ENCODE measurements at regions not wholly inside any gene's neighbourhood (a gene's known extent, or its start where the extent isn't known, plus 50 kb on each side); places are given as distances from the start of the nearest gene placed in this dataset.

DNA sequence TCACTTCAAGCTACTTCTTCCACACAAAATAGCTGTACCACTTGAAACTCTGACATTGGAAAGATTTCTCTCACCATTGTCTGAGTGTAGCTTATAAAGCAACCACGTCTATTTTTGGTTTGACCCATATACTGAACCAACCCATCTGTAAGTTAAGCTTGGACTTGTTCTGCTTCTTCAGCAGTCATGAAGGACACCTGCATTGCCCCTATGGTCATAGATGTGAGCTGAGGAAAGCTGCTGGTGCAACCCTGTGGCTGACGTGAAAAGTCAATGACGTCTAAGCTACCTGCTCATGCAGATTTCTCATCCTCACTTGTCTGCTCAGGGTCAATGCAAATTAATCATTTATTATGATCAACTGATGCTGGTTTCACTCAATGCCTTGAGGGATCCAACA is 417.4 kb downstream of the CETN3 start:
- DNase-seq (ENCODE audit: low spot score): no peak

DNA sequence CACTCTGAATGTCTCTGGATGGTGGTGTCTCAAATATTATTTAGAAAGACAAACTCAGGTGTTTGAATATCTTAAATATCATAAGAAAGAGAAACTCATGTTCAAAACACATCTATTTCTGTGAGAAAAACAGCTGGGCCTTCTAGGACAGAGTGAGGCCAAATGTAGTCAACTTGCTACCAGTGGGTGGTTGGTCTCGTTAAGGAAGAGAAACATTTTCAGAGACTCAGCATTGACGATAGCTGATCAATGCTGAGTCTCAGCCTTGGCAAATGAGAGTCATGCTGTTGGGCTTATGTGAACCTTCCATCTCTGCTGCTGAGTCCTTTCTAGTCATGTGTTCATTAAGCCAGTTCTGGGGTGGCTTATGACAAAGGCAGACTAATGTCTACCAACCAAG is 418.0 kb downstream of the CETN3 start:
- no peak for DNase-seq (ENCODE audit: low spot score)

DNA sequence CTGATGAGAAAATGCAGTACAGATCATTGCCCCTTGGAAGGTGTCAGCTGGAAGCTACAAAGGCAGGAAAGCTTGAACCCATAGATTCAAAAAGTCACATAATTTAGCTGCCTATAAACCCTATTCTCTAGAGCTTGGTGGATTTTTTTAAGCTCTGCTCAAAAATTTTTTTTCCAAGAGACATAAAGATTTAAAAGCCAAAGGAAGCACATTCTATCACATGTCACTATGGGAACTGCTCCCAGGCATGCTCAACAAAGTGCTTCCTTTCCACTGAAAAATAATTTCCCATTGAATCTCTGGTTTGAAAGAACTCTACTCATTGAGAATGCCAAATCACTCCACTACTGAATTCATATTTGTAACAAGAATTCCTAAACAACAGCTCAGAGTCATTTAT is 419.8 kb downstream of the CETN3 start:
- DNase-seq (ENCODE audit: low spot score): no peak

DNA sequence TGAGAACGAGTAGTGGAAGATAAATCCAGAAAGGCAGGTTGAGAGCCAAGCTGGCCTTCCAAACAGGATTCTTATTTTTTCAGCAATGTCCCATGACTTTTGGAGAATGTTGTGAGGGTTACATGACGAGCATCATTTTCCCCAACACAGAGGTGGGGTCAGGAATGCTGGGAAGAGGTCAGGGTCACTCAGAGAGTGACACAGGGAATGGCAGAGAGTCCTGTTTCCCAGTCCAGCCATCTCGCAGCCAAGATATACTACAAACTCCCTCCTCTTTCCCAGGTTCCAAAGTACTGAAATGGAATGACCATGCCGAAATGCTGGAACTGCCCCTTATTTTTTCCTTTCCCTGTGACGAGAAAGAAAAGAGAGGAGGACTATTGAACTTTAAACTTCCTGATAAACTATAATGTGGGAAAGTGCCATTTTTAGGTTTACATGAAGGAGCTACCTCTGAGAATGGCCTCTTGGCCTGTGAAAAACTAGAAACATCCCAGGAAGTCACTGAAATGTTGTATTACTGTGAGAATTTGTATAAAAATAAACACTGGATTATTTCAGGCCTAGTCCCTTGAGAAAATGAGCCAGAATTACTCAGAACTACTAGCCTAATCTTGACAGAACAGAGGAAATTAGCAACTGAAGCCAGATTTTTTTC is 420.4 kb downstream of the CETN3 start:
- DNase-seq (ENCODE audit: low spot score): no peak

DNA sequence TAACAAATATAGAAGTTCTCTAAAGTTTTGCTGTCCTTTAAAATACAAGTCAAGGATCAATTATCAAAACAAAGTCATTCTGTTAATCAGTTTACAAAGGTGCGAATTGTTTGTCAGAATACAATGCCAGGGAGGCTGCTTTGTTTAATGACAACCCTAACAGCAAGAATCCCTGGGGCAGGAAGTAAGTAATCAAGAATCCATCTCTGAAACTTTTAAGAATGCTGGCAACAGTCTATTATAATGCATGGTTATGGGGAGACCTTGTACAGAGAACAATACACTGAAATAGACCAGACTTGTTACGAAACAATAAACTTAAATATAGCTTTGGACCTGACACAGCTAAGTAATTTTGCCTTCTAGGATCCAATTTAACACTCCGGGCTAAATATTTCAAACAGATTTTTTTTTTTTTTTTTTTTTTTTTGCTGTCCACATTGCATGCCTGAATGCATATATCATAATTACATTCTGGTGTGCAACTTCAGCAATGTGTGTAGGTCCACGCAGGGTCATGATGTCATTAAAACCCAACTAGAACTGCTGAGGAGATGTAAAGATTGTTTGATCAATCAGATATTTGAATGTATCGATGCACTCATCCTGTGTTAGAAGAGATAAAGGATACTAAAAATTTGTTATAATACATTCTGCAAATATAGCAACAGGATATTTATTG is 421.3 kb downstream of the CETN3 start:
- no peak for DNase-seq (ENCODE audit: low spot score)

DNA sequence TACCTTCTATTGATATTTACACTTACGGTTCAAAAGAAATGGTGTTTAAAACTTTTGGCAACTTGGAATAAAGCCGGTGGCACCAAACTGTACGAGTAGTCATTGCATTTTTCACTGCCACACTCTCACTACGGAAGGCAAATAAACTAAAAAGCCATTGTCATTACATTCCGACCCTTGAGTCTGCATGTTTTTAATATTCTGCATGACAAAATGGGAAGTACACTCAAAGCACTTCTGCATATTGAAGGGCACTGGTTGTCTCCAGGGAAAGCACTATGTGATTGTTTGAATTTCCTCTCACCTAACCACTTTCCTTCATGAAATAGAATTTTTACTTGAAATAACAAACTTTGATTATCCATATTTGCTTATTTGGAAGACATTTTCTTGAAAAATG is 426.3 kb downstream of the CETN3 start:
- no peak for DNase-seq (ENCODE audit: low spot score)

DNA sequence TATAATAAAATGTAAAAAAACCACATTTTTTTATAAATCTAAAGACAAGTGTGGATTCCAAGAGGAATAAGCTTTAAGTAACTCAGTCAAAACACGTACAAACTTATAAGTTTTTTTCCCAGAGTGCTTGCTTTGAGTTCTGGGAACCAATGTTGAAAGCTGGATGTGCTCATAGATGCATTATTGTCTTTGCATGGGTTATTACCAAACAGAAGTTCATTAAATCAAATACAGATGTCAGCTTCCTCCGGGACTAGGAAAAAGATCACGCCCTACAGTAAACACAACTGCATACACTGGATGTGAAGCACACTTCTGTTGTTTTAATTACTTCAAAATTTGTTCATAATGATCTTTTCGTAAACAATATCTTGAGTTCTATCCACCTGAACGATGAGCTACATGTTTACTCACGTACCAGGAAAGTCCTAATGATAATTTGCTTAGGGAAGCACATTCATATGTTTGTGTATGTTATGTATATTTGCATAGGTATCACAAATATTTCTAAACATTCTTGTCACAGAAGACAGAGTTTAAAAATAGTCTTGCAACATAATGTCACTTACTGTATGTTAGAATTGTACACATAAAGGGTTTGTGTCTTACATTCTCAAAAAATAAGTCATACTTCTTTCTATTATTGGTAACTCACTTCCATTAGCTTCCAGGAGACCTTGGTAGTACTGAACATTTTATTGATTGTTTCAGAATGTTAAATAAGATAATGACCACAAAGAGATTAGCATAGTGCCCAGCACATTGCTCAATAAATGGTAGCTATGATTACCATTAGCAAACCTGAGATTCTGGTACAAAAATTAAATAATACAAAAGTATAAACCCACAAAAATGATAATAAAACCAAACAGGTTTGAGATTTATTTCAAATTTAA is 427.4 kb downstream of the CETN3 start:
- no peak for DNase-seq (ENCODE audit: low spot score)

DNA sequence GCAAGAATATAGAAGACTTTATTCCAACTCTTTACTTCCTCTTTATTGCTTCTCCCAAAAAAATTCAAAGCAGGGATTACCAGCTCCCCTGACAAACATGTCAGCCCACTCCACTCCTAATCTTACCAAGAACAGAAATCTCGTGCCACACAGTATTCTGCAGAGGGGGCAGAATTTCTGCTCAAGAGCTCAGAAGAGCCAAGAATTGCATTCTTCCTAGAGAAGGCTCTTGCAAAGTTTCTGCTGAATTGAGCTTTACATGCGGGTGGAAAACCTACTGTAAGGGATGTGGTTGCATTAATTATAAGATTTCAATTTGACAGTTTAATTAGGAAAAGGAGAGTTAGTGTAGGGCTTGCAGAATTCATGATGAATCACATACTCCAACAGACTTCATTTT is 428.5 kb downstream of the CETN3 start:
- DNase-seq (ENCODE audit: low spot score): no peak

DNA sequence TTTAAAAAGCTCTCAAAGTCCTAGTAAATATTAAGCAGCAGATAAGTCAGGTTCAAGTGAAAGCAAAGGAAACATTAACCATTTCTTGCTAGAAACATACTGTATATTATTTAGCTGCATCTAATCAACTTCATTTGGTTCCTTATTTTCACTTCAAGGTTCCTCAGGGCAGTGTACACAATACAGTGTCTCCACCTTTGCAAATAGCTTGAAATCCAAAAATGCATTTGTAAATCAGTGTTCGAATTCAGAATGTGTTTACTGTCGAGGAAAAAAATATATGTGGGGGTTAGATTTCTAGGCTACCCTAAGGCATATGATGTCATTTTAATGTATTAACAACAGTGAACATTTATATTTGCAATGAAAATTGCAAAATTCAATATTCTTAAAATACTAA is 436.0 kb downstream of the CETN3 start:
- DNase-seq (ENCODE audit: low spot score): no peak

DNA sequence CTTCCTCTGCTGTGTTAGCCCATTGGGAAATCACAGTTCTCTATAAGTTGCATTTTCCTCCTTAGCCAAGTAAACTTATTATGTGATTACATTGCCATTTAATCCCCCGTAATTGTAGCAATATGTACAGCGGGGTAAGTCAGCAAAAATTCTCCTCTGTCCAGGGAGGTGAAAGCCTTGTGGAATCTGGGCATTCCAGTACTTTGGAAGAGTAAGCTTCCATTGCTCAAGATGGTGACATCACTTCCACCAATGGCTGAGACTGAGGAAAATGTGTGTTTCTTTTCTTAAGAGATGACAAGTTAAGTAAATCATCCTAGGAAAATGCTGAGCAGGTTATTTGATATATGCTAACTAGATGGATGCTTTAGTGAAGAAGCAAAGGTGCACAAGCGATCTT is 436.7 kb downstream of the CETN3 start:
- DNase-seq (ENCODE audit: low spot score): no peak

DNA sequence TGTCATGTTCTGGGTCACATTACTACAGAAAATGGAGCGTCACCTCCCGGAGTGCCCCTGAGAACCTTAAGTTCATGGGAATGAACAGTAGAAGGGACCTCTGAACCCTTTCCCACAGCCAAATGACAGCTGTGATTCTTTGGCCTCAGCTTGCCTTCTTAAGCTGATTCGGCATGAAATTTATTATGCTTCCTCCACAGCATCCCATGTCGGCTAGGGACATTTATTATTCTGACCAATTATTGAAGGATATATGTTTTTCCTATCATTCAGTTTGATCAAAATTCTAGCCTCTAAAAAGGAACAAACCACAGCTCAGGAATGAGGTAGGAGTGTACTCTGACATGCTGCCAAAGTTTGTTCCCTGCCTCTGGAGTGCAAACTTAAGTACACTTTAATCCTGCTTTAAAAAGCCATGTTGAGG is 440.6 kb downstream of the CETN3 start:
- DNase-seq (ENCODE audit: low spot score): no peak

DNA sequence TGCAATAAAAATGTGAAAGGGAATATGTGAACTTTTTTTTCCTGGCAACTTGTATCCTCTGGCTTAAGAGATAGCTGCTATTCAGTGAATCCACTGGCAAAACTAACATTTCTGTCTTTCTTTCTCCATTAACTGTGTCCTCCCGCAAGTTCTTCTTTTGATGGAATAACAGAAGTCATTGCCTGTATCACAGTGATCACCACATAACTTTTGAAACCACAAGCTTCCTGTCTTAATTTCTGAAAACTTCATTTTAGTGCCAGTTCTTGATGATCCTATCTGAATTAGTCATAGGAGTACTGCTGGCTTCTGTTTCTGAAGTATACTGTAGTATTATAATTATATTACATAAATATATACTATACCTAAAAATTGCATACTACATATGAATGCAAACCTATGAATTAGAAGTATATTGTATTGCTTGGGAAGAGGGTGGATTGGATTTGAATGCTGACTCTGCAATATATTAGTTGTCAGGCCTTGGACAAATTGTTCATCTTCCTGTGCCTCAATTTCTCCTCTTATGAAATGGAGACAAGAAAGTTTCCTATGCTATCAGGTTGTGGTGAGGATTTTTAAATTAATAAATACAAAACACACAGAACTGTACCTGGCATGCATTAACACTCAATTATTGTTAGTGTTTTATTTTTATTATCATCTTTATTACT is 441.6 kb downstream of the CETN3 start:
- no peak for DNase-seq (ENCODE audit: low spot score)

DNA sequence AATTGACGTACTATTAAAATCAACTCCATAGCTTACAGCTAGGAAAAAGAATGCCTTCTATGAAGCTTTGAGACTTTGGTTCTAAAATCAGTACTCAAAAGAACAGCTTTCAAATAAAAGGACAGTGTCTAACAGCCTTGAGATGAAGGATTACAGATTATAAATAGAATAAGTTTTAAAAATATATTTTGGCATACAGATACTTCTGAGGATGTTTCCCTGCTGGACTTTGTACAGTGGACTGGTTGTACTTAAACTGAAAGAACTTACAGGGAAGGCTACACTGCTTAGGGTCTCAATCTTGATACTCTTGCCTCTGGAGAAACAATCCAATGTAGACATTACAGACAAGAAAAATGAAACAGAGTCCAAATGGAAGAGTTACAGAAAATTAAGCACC is 452.7 kb downstream of the CETN3 start:
- no peak for DNase-seq (ENCODE audit: low spot score)

DNA sequence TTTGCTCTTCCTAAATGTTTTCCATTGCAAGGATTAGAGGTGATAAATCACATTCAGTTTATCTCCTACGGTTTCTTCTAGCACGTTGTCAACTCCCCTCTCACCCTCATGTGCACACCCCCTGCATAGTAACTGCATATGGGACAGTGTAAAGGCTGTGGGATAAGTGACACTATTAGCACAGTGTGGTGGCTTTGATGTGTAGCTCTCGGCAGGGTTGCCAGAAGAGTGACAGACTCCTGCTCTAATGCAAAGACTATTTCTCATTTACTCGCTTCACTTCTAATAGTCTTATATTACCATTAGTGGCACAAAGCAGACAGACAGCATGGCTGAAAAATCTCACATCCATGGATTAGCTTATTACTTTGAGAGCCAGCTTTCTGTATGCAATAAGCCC is 454.6 kb downstream of the CETN3 start:
- DNase-seq (ENCODE audit: low spot score): no peak

DNA sequence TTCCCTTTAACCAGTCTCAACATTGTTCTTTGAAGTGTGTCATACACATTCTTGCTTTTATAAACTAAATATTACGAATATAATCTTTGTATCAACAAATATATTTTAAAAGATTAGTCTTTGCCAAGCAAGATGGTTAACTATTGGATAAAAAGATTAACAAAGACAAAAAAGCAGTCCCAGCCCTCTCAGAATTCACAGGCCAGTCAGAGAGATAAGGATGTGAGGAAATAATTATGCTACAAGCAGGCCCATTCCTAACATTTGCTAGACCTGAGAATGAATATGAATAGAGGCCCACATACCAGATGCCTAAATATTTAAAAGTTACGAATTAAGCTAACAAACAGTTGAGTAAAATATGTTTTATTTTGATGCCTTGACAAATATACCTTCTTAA is 457.7 kb downstream of the CETN3 start:
- DNase-seq (ENCODE audit: low spot score): no peak

DNA sequence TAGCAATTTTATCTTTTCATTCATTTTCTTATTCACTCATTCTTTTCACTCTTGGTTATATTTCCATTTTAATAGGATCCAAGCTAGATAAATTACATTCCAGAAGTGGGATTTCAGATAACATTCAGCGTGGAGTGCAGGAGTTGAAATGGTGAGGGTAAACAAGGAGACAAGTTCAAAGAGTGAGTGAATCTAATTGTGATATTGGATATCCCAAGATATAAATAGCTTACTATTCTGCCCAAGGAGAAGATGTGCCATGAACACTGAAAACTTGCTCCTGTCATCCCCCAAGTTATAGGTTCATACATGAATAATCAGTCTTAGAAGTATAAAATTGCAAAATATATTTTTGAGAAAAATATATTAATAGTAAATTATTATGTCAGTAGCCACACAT is 459.3 kb downstream of the CETN3 start:
- DNase-seq (ENCODE audit: low spot score): no peak

DNA sequence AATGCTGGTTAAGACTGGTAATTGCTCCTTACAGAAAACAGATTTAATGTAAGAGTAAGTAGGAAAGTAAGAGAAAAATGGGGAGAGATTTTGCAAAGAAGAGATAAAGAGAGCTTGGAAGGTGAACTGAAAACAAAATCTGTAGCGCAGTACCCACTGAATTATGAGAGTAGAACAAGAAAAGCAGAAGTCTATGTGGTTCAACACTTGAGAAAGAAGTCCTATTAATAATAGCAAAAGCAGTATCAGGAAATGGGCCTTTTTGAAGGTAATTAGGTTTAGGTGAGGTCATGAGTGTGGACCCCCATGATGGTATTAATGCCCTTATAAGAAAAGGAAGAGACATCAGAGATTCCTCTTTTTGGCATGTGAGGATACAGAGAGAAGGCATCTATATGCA is 460.6 kb downstream of the CETN3 start:
- DNase-seq (ENCODE audit: low spot score): no peak

DNA sequence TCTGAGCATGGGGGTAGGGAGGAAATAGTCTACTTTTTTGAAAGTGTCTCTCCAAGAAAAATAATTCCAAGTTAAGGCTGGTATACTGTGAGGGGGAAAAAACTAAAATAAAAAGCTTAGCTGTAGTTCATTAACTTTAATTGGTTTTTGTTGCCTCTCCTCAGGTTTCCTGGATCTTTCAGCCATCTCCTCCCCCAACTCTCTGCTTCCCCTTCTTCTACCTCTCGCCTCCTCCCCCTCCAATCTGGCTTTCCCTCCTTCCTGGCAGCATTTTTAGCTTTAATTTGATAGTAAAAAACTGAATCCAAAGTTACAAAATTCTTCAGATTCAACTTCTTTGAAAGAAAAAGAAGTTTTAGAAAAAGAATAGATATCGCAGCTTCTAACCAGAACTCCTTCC is 462.6 kb downstream of the CETN3 start:
- no peak for DNase-seq (ENCODE audit: low spot score)

DNA sequence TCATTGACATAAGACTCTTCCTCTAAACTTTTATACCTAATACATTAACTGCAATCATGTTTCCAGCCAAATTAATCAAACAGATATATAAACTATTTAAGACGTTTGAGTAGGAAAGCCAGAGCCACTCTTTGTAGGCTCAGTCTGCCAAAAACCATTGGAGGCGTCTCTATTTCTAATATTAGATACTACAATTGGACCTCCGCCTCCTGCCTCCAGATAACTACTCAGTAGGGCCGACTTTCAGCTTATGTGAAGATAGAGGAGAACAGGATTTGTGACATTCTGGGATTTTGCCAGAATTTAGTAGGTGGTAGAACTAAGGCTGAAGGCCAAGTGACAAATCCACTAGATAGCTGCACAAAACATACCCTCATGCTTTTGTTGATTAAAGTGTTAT is 463.0 kb downstream of the CETN3 start:
- no peak for DNase-seq (ENCODE audit: low spot score)

DNA sequence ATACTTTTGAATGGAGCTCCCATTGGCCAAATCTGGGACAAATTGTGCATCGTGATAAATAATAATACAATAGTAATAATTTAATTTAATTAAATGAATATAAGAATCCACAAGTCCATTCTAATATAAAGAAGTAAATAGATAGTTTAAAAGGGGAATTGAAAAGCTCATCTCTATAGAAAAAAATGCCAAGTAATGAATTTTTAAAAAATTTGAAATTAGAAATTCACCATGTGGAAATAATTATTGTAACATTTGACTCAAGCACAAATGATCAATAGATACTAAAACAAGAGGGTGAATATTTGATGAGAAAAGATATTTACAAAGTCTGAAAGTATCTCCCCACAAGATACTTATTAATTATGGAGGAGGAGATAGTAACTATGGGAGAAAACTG is 467.4 kb downstream of the CETN3 start:
- DNase-seq (ENCODE audit: low spot score): no peak

DNA sequence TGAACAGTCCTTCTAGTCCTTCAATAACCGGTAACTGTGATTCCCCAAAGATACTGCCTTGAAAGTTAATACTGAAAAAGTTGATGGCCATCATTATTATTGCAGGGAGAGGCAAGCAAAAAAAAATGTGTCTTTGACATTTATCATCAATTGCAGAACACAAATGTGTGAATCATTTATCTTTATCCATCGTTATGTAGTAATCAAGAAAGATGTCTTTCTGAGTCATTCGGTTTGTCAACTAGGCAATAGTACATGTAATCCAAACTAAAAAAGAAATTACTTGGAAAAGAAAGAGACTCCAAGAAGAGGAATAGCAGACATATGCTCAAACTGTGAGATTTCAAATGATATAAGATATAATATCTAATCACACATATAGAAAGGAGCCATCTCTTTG is 473.0 kb downstream of the CETN3 start:
- DNase-seq (ENCODE audit: low spot score): no peak

DNA sequence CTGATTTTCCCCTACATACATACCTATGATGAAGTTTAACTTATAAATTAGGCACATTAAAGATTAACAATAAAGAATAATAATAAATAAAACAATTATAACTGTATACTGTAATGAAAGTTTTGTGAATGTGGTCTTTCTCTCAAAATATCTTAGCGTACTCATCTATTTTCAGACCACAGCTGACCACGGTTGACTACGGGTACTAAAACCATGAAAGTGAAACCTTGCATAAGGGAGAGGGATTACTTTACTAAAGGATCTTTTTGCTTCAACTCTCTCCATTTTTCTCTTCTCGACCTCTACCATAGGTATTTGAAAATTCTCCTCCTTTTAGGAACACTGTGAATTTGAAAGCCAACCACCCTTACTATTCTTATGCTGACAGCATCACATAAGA is 475.5 kb downstream of the CETN3 start:
- no peak for DNase-seq (ENCODE audit: low spot score)

Data from mesenteric fat pad (tissue), 1 donor.